ENCODE measurements at regions not wholly inside any gene's neighbourhood (a gene's known extent, or its start where the extent isn't known, plus 50 kb on each side); places are given as distances from the start of the nearest gene placed in this dataset.

- TF ChIP-seq ZNF292 (tag by site-specific recombination; IDR thresholded peaks at IDR 0.05; ENCODE audit: borderline replicate concordance, low read depth) = no peak
- no peak for TF ChIP-seq ZNF426 (tag by site-specific recombination; IDR thresholded peaks at IDR 0.05)
- TF ChIP-seq ZNF626 (tag by site-specific recombination; IDR thresholded peaks at IDR 0.05) = no peak
- no peak for TF ChIP-seq ZIC2 (tag by site-specific recombination; IDR thresholded peaks at IDR 0.05)
- no peak for TF ChIP-seq ZNF785 (tag by site-specific recombination; IDR thresholded peaks at IDR 0.05)
- no peak for TF ChIP-seq ZNF138 (tag by site-specific recombination; IDR thresholded peaks at IDR 0.05; ENCODE audit: borderline replicate concordance)
- no peak for TF ChIP-seq ZNF561 (tag by site-specific recombination; IDR thresholded peaks at IDR 0.05; ENCODE audit: borderline replicate concordance)
- no peak for TF ChIP-seq ZNF660 (tag by site-specific recombination; IDR thresholded peaks at IDR 0.05)
- no peak for TF ChIP-seq PBX3 (CRISPR knock-in tag; IDR thresholded peaks at IDR 0.05)
- TF ChIP-seq ZNF776 (tag by site-specific recombination; IDR thresholded peaks at IDR 0.05; ENCODE audit: borderline replicate concordance) = no peak
These were observed 64.2 kb upstream of the LYZL1 start (continued) for GRCh38 chr10:29224631-29225030.

- CTCF ChIA-PET = interaction anchor here (0.6 to 0.8 kb wide), 2 partner anchors 13 to 415 kb away, joined by 3 to 4 read pairs; no protein-coding TSS in a partner anchor
- no peak for TF ChIP-seq ZNF791 (tag by site-specific recombination; IDR thresholded peaks at IDR 0.05)
- TF ChIP-seq ZNF664 (tag by site-specific recombination; IDR thresholded peaks at IDR 0.05) = no peak
- TF ChIP-seq ZBTB11 (tag by site-specific recombination; conservative IDR thresholded peaks at IDR 0.05; ENCODE audit: low read depth) = no peak
- no peak for TF ChIP-seq ZNF76 (tag by site-specific recombination; IDR thresholded peaks at IDR 0.05; ENCODE audit: borderline replicate concordance, low read depth)
- TF ChIP-seq HOXD13 (CRISPR knock-in tag; IDR thresholded peaks at IDR 0.05; ENCODE audit: borderline replicate concordance) = no peak
- TF ChIP-seq ZNF501 (tag by site-specific recombination; IDR thresholded peaks at IDR 0.05) = no peak
- no peak for TF ChIP-seq ZNF223 (tag by site-specific recombination; IDR thresholded peaks at IDR 0.05)
- Histone ChIP-seq H3K4me3 (ENCODE audit: low read depth, low read length) (no peak overlapping the region), H3K27ac (ENCODE audit: extremely low read depth, low read depth, low read length) (no peak overlapping the region), H3K9me3 (ENCODE audit: control insufficient read depth, insufficient read depth, low read depth, low read length) (no peaks in the 10 kb centered on the region), H3K4me1 (ENCODE audit: control insufficient read depth, insufficient read depth, low read length) (no peaks in the 10 kb centered on the region), H3K36me3 (ENCODE audit: control insufficient read depth in 2 of 2, insufficient read depth in 1 of 2, low read length in 2 of 2) (no peaks in the 10 kb centered on the region)
- POLR2A ChIA-PET = no interaction called here
These were observed 61.7 kb upstream of the LYZL1 start for GRCh38 chr10:29227201-29227600.

- Histone ChIP-seq H3K4me1 (ENCODE audit: control insufficient read depth, insufficient read depth, low read length) (no peaks in the 10 kb centered on the region), H3K9me3 (ENCODE audit: control insufficient read depth, insufficient read depth, low read depth, low read length) (no peaks in the 10 kb centered on the region), H3K4me3 (ENCODE audit: low read depth, low read length) (no peak overlapping the region), H3K27ac (ENCODE audit: extremely low read depth, low read depth, low read length) (no peak overlapping the region), H3K36me3 (ENCODE audit: control insufficient read depth in 2 of 2, insufficient read depth in 1 of 2, low read length in 2 of 2) (no peaks in the 10 kb centered on the region)
- no peak for TF ChIP-seq REPIN1 (tag by site-specific recombination; IDR thresholded peaks at IDR 0.05; ENCODE audit: low read depth)
- TF ChIP-seq ZNF561 (tag by site-specific recombination; IDR thresholded peaks at IDR 0.05; ENCODE audit: borderline replicate concordance) = no peak
- ChIA-PET POLR2A (no interaction called here), CTCF (interaction anchor here (1.0 kb wide), 1 partner anchor 18 kb away, joined by 3 read pairs; no protein-coding TSS in a partner anchor)
These were observed 60.3 kb upstream of the LYZL1 start for GRCh38 chr10:29228562-29228961.
